ENCODE measurements at regions not wholly inside any gene's neighbourhood (a gene's known extent, or its start where the extent isn't known, plus 50 kb on each side); places are given as distances from the start of the nearest gene placed in this dataset.

DNA sequence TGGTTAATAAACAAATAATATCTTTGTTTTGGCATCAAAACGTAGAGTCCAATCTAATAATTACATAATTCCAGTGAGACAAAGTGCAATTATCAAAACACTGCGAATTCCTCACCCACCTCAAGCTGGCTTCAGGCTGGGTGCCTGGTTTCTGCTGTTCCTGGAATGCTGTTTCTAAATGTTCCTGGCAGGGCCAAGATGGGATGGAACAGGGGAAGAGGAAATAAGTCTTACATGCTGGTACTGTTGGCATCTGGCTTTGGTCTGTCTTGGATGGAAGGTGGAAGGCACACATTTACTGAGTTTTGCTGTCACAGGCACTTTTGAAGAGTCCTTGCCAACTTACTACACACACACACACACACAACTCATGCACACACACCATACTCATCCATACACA is 101.9 kb upstream of the SLCO3A1 start (continued):
- TF ChIP-seq ZNF180 (CRISPR knock-in tag; IDR thresholded peaks at IDR 0.05; ENCODE audit: borderline replicate concordance, low read depth): no peak

DNA sequence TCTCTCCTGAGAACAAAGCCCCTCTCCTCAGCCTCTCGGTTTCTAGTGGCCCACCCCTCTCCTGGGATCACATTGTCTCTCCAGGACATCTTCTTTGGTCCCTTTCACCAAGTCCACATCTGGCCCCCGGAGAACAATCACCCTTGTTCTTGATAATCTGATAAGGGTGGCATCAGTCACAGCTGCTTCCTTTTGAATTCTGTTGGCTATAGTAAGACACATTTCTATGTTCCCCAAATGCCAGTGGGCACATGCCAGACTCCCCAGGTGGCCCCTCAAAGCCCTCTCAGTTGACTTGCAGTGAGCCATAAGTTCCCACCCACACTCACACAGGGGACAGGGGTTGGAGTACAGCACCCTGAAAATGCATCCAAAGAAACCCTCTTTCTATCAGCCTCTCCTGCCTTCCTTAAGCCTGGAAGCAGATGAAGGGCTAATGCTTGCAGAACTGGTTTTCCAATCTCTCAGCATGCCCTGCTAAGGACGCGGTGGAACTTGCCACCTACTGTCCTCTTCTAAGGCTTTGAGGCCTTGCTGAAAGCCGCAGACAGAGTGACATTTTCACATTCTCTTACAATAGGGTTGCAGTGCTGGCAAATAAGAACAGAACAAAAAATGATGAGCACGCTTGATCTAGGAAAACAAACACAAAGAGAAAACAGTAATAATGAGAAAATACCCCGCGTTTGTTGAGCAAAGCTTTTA is 101.3 kb upstream of the SLCO3A1 start:
- no TSS peak for BruUV-seq (replicated peaks)
- TF ChIP-seq MZF1 (CRISPR knock-in tag; IDR thresholded peaks at IDR 0.05; ENCODE audit: borderline replicate concordance) (no peak), KLF12 (CRISPR knock-in tag; IDR thresholded peaks at IDR 0.05; ENCODE audit: borderline replicate concordance) (no peak), MYC (CRISPR knock-in tag; IDR thresholded peaks at IDR 0.05; ENCODE audit: borderline replicate concordance) (no peak), NFIB (CRISPR knock-in tag; IDR thresholded peaks at IDR 0.05; ENCODE audit: borderline replicate concordance) (no peak), ZNF777 (CRISPR knock-in tag; IDR thresholded peaks at IDR 0.05) (no peak)
- TF ChIP-seq, protein P1, sequence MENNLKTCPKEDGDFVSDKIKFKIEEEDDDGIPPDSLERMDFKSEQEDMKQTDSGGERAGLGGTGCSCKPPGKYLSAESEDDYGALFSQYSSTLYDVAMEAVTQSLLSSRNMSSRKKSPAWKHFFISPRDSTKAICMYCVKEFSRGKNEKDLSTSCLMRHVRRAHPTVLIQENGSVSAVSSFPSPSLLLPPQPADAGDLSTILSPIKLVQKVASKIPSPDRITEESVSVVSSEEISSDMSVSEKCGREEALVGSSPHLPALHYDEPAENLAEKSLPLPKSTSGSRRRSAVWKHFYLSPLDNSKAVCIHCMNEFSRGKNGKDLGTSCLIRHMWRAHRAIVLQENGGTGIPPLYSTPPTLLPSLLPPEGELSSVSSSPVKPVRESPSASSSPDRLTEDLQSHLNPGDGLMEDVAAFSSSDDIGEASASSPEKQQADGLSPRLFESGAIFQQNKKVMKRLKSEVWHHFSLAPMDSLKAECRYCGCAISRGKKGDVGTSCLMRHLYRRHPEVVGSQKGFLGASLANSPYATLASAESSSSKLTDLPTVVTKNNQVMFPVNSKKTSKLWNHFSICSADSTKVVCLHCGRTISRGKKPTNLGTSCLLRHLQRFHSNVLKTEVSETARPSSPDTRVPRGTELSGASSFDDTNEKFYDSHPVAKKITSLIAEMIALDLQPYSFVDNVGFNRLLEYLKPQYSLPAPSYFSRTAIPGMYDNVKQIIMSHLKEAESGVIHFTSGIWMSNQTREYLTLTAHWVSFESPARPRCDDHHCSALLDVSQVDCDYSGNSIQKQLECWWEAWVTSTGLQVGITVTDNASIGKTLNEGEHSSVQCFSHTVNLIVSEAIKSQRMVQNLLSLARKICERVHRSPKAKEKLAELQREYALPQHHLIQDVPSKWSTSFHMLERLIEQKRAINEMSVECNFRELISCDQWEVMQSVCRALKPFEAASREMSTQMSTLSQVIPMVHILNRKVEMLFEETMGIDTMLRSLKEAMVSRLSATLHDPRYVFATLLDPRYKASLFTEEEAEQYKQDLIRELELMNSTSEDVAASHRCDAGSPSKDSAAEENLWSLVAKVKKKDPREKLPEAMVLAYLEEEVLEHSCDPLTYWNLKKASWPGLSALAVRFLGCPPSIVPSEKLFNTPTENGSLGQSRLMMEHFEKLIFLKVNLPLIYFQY (CRISPR knock-in tag; IDR thresholded peaks at IDR 0.05; ENCODE audit: borderline replicate concordance): no peak
- POLR2A ChIA-PET: no interaction called here
- Histone ChIP-seq H3K36me3 (replicated peaks in 1 of 2; ENCODE audit: control insufficient read depth in 1 of 2, insufficient read depth in 2 of 2, low read length in 2 of 2) (no peaks in the 10 kb centered on the region), H3K4me2 (ENCODE audit: low read depth, low read length) (no peak overlapping the region), H3K9ac (ENCODE audit: insufficient read depth, low read depth, low read length) (no peak overlapping the region), H3K4me3 (replicated peaks in 1 of 3; ENCODE audit: insufficient read depth in 1 of 3, low read depth in 2 of 3, low read length in 3 of 3) (no peak overlapping the region), H3K9me3 (ENCODE audit: low read length) (no peaks in the 10 kb centered on the region), H3K79me2 (ENCODE audit: insufficient read depth, low read length) (no peaks in the 10 kb centered on the region), H3K4me1 (ENCODE audit: insufficient read depth, low read length) (no peaks in the 10 kb centered on the region), H3K27me3 (ENCODE audit: control insufficient read depth in 1 of 2, insufficient read depth in 2 of 2, low read length in 2 of 2) (peaks cover 0 to 5% of the 10 kb centered on the region in 2 experiments; a peak in 2 of 5 replicates), H3K27ac (ENCODE audit: extremely low read length, insufficient read depth, low read length) (no peak overlapping the region), H2AFZ (ENCODE audit: low read length) (no peak overlapping the region), H4K20me1 (ENCODE audit: insufficient read depth, low read length) (no peaks in the 10 kb centered on the region)
- 16% methylated on average over 8 of the region's 8 CpGs for WGBS (ENCODE audit: low lambda C conversion rate)
- intact Hi-C loops (cut with micrococcal nuclease; ENCODE audit: unreplicated experiment) (no loop called here), in situ Hi-C loops (cut with HindIII; ENCODE audit: extremely low pct_ligation_motif_present, low pct_unique_long_range_greater_than_20kb) (no loop called here)
- no peak for DNase-seq (ENCODE audit: low spot score)
- no peak for FAIRE-seq
- CTCF ChIA-PET (ENCODE audit: low intra/inter-chr PET ratio, low total read pairs): no interaction called here
- no peak for ATAC-seq

Data from HepG2 (cell line).